ENCODE measurements at regions not wholly inside any gene's neighbourhood (a gene's known extent, or its start where the extent isn't known, plus 50 kb on each side); places are given as distances from the start of the nearest gene placed in this dataset.
"Not testable (repeated sequence)": the region's sequence is repeated elsewhere in the genome, so short reads cannot be mapped to it uniquely, and the experiment has no call there.

GRCh38 chr5:177883295-177883694, 100.6 kb upstream of the FAM153A start:
- H3K27me3 Mint-ChIP-seq, H3K4me1 Mint-ChIP-seq, H3K9me3 Mint-ChIP-seq, H3K4me3 Mint-ChIP-seq, H3K36me3 Mint-ChIP-seq, H3K27ac Mint-ChIP-seq: not testable (repeated sequence)

- not testable (repeated sequence) for H3K4me1 Mint-ChIP-seq, H3K27me3 Mint-ChIP-seq, H3K9me3 Mint-ChIP-seq, H3K27ac Mint-ChIP-seq, H3K36me3 Mint-ChIP-seq
- peak overlapping the region; percentile 82 for H3K4me3 Mint-ChIP-seq
These were observed 93.2 kb upstream of the FAM153A start for GRCh38 chr5:177875900-177876238.

GRCh38 chr5:177875013-177875899, 92.6 kb upstream of the FAM153A start:
- not testable (repeated sequence) for H3K4me1 Mint-ChIP-seq, H3K36me3 Mint-ChIP-seq, H3K9me3 Mint-ChIP-seq, H3K27me3 Mint-ChIP-seq, H3K27ac Mint-ChIP-seq
- H3K4me3 Mint-ChIP-seq, result peak overlapping the region; percentile 74

DNA sequence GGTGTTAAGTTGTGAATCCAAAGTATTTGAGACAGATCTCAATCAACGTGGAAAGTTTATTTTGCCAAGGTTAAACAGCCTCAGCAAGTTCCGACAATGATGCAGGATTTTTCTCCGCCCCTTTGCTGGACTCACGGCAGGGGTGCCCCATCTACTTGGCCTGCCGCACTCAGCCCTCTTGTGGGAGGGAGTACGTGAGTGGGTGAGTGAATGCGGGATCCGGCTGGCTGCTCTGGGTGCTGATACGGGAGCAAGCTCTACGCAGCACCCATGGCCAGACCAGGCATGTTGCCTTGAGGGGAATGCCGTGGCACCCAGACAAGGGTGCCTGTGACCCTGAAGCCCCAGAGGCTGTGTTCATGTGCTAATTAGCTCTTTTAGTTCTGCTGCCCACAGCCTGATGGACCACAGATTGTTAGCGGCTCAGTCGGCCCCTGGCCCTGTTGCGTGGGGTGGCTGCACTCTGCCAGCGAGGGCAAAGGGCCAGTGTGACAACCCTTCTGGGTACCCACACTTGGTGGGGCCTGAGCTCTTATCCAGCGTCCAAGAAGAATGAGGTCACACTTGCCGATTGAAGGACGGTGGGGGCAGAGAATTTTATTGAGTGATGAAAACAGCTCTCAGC, 81.2 kb upstream of the FAM153A start:
- not testable (repeated sequence) for H3K27me3 Mint-ChIP-seq, H3K9me3 Mint-ChIP-seq, H3K4me3 Mint-ChIP-seq

GRCh38 chr5:177857642-177858200, 75.0 kb upstream of the FAM153A start:
- not testable (repeated sequence) for H3K27ac Mint-ChIP-seq, H3K27me3 Mint-ChIP-seq, H3K36me3 Mint-ChIP-seq, H3K4me3 Mint-ChIP-seq, H3K9me3 Mint-ChIP-seq, H3K4me1 Mint-ChIP-seq

More for the DNA sequence above, 81.2 kb upstream of the FAM153A start:
- not testable (repeated sequence) for H3K27ac Mint-ChIP-seq, H3K36me3 Mint-ChIP-seq, H3K4me1 Mint-ChIP-seq

DNA sequence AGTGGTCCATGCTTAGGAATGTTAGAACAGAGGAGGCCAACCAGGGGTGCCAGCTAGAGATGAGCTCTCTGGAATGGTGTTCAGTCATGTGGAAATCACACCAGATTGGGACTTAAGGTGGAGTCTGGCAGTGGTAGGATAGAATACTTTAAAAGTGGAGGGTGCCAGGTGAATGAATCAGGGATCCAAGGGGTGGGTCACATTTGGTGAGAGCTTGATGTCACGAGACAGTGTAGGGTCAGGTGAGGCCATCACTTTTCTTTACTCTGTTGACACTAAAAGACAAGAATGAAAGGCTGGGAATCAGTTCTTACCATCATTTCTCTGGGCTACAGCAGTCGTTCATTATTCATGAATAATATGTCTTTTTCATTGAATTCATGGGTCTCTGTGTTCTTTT, 73.8 kb upstream of the FAM153A start:
- H3K27ac Mint-ChIP-seq, H3K4me1 Mint-ChIP-seq, H3K9me3 Mint-ChIP-seq, H3K27me3 Mint-ChIP-seq, H3K4me3 Mint-ChIP-seq, H3K36me3 Mint-ChIP-seq: not testable (repeated sequence)

DNA sequence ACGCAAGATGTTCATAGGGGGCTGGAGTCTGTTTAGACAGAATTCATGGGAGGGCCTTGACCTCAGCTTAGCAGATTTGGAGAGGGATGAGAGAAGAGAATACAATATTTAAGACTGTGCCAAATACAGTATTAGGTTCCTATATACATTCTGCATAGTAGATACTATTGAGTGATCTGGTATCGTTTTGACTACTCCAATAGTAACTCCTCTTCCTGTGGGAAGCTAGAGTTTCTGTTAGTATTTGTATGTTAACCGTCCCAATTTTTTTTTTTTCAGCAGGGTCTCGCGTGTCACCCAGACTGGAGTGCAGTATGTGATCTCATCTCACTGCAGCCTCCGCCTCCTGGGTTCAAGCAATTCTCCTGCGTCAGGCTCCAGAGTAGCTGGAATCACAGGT, 65.2 kb upstream of the FAM153A start:
- not testable (repeated sequence) for H3K4me1 Mint-ChIP-seq, H3K27ac Mint-ChIP-seq, H3K4me3 Mint-ChIP-seq, H3K27me3 Mint-ChIP-seq, H3K9me3 Mint-ChIP-seq, H3K36me3 Mint-ChIP-seq

DNA sequence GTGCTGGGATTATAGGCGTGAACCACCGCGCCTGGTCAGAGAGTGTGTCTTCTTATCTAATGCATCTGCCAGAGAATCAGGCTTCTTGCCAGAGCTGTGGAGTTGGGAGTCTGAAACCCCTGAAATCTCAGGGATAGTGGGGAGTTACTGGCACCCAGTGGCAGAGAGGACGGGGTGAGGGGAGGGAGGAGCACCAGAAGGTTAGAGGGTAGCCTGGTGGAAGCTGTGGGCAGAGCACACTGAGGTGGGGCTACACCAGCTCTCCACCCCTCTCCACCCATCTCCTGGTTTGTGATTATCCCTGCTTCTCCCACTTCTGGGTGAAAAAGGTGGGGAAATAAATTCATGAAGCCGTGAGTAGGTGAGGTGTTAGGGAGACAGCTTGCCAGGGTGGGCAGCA, 63.9 kb upstream of the FAM153A start:
- not testable (repeated sequence) for H3K4me1 Mint-ChIP-seq, H3K36me3 Mint-ChIP-seq, H3K4me3 Mint-ChIP-seq, H3K9me3 Mint-ChIP-seq, H3K27ac Mint-ChIP-seq, H3K27me3 Mint-ChIP-seq

DNA sequence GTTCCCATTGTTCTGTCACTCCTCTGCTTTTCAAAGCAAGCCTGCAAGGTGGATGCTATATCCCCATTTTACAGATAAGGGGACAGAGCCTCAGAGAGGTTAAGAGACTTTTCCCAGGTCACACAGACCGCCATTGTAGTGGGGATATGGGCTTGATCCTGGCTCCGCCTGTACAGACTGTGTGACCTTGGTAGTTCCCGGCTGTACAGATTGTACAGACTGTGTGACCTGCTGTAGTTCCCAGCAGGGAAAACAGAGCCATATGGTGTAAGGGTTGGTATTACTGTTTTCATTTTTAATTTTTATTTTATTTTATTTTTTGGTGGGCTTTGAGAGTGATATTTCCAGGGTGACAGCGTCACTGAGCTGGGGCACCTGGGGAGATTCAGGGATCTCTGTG, 63.2 kb upstream of the FAM153A start:
- H3K4me1 Mint-ChIP-seq, result peaks cover 12% of the 10 kb centered on the region
- not testable (repeated sequence) for H3K9me3 Mint-ChIP-seq, H3K27me3 Mint-ChIP-seq, H3K27ac Mint-ChIP-seq, H3K4me3 Mint-ChIP-seq, H3K36me3 Mint-ChIP-seq

DNA sequence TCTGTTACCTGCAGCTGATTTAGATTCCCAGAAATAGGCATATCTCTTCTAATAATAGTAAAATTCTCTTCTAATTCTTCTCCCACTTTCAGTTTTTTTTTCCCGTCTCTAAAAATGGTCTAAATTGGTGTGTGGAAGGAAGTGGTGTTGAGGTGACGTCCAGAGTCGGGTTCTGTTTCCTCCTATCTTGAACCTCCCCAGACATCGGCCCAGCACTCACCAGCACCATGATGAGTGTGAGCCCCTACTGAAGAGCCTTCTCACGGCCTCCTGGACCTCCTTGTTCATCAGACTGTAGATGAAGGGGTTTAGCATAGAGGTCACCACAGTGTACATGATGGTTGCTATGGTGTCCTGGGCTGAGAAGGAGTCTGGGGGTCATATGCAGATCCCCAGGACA, 53.5 kb upstream of the FAM153A start:
- not testable (repeated sequence) for H3K36me3 Mint-ChIP-seq, H3K9me3 Mint-ChIP-seq
- peak overlapping the region; percentile 62 for H3K27ac Mint-ChIP-seq

More for the DNA sequence above, 53.5 kb upstream of the FAM153A start:
- H3K4me3 Mint-ChIP-seq, result peak overlapping the region; percentile 63
- peaks cover 21% of the 10 kb centered on the region for H3K4me1 Mint-ChIP-seq
- not testable (repeated sequence) for H3K27me3 Mint-ChIP-seq
